HL-60 (cell line): ENCODE measurements at regions not wholly inside any gene's neighbourhood (a gene's known extent, or its start where the extent isn't known, plus 50 kb on each side); places are given as distances from the start of the nearest gene placed in this dataset.

Experiments
- DNase-seq, 2 experiments: peaks; one replicate each; pipeline ENCODE4 v3.0.0-alpha.2; 2010 to 2020; ENCODE audit warnings: low read depth in 1 of 2, low spot score in 1 of 2
- H3K27ac ChIP-seq: fragments of 250-450 bp; sonication (Bioruptor Pico); replicated peaks from 2 replicates; pipeline ENCODE4 v1.5.1; 2020; ENCODE audit warnings: mild to moderate bottlenecking, moderate library complexity
- H3K27me3 ChIP-seq: fragments of 250-450 bp; sonication (Bioruptor Pico); 2 replicates; pipeline ENCODE4 v1.5.1; 2021; ENCODE audit warnings: mild to moderate bottlenecking, moderate library complexity; ENCODE audit not compliant: insufficient read depth, poor library complexity, severe bottlenecking
- H3K4me3 ChIP-seq: replicated peaks from 2 replicates; pipeline ENCODE4 v1.5.1; 2011; ENCODE audit warnings: mild to moderate bottlenecking, control low read depth, low read length; ENCODE audit not compliant: insufficient read depth
- GABPA ChIP-seq: IDR thresholded peaks from 2 replicates; pipeline ENCODE4 v1.6.1; 2012; ENCODE audit warnings: low read depth
- POLR2AphosphoS5 ChIP-seq: IDR thresholded peaks from 2 replicates; pipeline ENCODE4 v1.6.1; 2012; ENCODE audit warnings: low read depth
- SPI1 ChIP-seq: IDR thresholded peaks from 2 replicates; pipeline ENCODE4 v1.6.1; 2012; ENCODE audit warnings: low read depth, mild to moderate bottlenecking, borderline replicate concordance
- TF ChIP-seq, protein P1 (sequence below): IDR thresholded peaks from one replicate; pipeline ENCODE4 v1.5.1; 2011; ENCODE audit warnings: low read length, control low read depth, inconsistent platforms; ENCODE audit not compliant: insufficient read depth
- TF ChIP-seq, protein P2 (sequence below): IDR thresholded peaks from 2 replicates; pipeline ENCODE4 v1.6.1; 2012; ENCODE audit warnings: low read depth; ENCODE audit not compliant: insufficient replicate concordance

DNA sequence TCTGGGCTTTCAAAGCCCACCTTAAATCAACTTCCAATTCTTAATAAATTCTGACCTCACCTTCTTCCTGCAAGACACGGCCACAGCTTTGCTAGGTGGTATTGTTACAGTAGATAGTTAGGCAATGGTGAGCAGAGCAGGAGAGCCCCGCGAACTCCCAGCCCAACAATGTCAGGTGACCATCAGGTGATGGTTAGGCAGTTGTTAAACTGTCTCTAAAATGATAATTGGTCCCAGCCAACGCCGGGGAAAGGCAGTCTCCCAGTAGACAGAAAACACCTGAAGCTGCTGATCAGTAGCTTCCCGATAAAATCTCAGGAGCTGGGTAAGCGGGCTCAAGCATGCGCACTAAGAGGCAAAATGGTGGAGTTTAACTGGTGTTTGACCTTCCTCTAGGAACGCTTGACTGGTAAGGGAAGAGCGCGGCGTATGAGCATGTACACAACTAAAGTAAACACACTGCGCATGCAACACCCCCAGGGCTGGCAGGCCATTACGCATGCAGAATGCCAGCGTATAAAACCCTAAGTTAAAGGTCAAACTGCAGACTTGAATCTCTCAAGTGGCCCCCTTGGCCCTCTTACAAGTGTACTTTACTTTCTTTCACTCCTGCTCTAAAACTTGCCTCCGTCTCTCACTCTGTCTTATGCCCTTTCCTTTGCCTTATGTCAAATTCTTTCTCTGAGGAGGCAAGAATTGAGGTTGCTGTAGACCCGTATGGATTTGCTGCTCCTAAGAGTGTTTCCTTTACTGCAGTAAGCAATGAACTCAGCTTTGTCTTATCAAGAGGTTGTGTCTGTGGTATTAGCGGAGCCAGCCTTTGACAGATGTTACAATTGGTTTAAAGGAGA is 113.5 kb downstream of the C12orf75 start:
- no peak overlapping the region for H3K27ac ChIP-seq
- peaks cover 9% of the 10 kb centered on the region for H3K27me3 ChIP-seq
- H3K4me3 ChIP-seq = no peak overlapping the region
- no peak for TF ChIP-seq SPI1
- no peak for TF ChIP-seq GABPA
- TF ChIP-seq, protein P1, sequence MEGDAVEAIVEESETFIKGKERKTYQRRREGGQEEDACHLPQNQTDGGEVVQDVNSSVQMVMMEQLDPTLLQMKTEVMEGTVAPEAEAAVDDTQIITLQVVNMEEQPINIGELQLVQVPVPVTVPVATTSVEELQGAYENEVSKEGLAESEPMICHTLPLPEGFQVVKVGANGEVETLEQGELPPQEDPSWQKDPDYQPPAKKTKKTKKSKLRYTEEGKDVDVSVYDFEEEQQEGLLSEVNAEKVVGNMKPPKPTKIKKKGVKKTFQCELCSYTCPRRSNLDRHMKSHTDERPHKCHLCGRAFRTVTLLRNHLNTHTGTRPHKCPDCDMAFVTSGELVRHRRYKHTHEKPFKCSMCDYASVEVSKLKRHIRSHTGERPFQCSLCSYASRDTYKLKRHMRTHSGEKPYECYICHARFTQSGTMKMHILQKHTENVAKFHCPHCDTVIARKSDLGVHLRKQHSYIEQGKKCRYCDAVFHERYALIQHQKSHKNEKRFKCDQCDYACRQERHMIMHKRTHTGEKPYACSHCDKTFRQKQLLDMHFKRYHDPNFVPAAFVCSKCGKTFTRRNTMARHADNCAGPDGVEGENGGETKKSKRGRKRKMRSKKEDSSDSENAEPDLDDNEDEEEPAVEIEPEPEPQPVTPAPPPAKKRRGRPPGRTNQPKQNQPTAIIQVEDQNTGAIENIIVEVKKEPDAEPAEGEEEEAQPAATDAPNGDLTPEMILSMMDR = no peak
- TF ChIP-seq, protein P2, sequence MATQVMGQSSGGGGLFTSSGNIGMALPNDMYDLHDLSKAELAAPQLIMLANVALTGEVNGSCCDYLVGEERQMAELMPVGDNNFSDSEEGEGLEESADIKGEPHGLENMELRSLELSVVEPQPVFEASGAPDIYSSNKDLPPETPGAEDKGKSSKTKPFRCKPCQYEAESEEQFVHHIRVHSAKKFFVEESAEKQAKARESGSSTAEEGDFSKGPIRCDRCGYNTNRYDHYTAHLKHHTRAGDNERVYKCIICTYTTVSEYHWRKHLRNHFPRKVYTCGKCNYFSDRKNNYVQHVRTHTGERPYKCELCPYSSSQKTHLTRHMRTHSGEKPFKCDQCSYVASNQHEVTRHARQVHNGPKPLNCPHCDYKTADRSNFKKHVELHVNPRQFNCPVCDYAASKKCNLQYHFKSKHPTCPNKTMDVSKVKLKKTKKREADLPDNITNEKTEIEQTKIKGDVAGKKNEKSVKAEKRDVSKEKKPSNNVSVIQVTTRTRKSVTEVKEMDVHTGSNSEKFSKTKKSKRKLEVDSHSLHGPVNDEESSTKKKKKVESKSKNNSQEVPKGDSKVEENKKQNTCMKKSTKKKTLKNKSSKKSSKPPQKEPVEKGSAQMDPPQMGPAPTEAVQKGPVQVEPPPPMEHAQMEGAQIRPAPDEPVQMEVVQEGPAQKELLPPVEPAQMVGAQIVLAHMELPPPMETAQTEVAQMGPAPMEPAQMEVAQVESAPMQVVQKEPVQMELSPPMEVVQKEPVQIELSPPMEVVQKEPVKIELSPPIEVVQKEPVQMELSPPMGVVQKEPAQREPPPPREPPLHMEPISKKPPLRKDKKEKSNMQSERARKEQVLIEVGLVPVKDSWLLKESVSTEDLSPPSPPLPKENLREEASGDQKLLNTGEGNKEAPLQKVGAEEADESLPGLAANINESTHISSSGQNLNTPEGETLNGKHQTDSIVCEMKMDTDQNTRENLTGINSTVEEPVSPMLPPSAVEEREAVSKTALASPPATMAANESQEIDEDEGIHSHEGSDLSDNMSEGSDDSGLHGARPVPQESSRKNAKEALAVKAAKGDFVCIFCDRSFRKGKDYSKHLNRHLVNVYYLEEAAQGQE = no peak
- TF ChIP-seq POLR2AphosphoS5 = no peak
- DNase-seq = no peak

DNA sequence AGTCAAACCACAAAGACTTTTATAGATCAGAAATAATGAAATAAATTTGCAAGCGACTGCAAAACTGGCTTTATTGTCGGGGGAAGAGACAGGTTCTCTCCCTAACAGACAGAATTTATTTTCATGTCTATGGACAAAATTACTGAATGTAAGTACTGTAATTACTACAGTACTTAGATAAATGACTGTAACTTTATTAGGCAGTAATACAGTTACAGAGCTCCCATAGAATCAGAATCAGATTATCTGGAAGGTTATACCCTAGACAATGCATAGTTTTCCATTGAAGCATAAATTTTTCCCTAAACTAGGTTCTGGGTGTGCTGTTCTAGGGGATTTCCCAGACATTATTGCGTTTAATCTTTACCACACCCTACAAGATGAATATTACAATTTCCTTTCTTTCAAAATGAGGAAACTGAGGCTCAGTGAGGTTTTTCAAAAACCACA is 114.2 kb downstream of the C12orf75 start:
- Histone ChIP-seq H3K27me3 (peaks cover 9% of the 10 kb centered on the region), H3K4me3 (no peak overlapping the region), H3K27ac (no peak overlapping the region)
- no peak for DNase-seq
- TF ChIP-seq SPI1 = no peak
- TF ChIP-seq GABPA = no peak
- TF ChIP-seq, protein P1 = no peak
- TF ChIP-seq POLR2AphosphoS5 = no peak
- TF ChIP-seq, protein P2 = no peak

DNA sequence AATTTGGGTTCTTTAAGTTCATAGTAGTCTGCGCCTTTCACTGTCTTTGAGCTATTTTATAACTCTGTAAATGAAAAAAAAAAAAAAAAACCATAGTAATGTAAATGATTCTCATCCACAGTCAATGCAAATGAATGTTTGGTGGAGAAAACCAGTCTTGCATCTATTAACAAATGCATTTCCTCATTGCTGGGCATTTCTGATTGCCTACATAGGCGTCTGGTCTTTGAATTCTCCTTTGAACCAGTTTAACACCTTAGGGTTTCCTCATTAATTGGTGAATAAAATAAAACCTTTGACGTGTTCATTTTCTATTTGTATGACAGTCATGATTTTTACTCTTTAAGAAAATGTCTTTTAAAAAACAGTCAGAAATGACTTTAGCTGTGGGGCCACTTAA is 114.8 kb downstream of the C12orf75 start:
- no peak for DNase-seq
- H3K27ac ChIP-seq = no peak overlapping the region
- no peak for TF ChIP-seq POLR2AphosphoS5
- no peak for TF ChIP-seq SPI1
- TF ChIP-seq GABPA = no peak
- TF ChIP-seq, protein P2 = no peak
- TF ChIP-seq, protein P1 = no peak

More for the DNA sequence above, 114.8 kb downstream of the C12orf75 start:
- peaks cover 9% of the 10 kb centered on the region for H3K27me3 ChIP-seq
- H3K4me3 ChIP-seq = no peak overlapping the region
